Keratinocyte (primary cell): ENCODE measurements at regions not wholly inside any gene's neighbourhood (a gene's known extent, or its start where the extent isn't known, plus 50 kb on each side); places are given as distances from the start of the nearest gene placed in this dataset.

Experiments
- DNase-seq: peaks from one replicate; pipeline ENCODE4 v3.0.0-alpha.2; 2011; ENCODE audit warnings: low read depth, missing footprints, low spot score
- FAIRE-seq: peaks from 2 replicates; lab custom pipeline; 2011; peaks lifted over from hg19 to GRCh38; lab: Jason Lieb, UNC
- H2AFZ ChIP-seq: 2 replicates; pipeline ENCODE4 v1.6.0; 2012; ENCODE audit warnings: low read length, control low read depth, inconsistent platforms; ENCODE audit not compliant: control insufficient read depth
- H3K27ac ChIP-seq: 2 replicates; pipeline ENCODE4 v1.5.1; 2011; ENCODE audit warnings: low read length; ENCODE audit not compliant: control insufficient read depth, insufficient read depth
- H3K27me3 ChIP-seq: 3 replicates; pipeline ENCODE4 v1.6.0; 2011; ENCODE audit warnings: low read length; ENCODE audit not compliant: control insufficient read depth, insufficient read depth; ENCODE audit errors: extremely low read depth
- H3K36me3 ChIP-seq, 2 experiments: 2 replicates in 1 of 2; 3 replicates in 1 of 2; pipeline ENCODE4 v1.5.1; 2011; ENCODE audit warnings: low read length in 2 of 2, mild to moderate bottlenecking in 1 of 2; ENCODE audit not compliant: control insufficient read depth in 2 of 2, insufficient read depth in 2 of 2; ENCODE audit errors: extremely low read depth in 1 of 2
- H3K4me1 ChIP-seq: 3 replicates; pipeline ENCODE4 v1.5.1; 2011; ENCODE audit warnings: low read length; ENCODE audit not compliant: control insufficient read depth, insufficient read depth; ENCODE audit errors: extremely low read depth
- H3K4me2 ChIP-seq: 3 replicates; pipeline ENCODE4 v1.6.0; 2011; ENCODE audit warnings: low read depth, low read length; ENCODE audit not compliant: control insufficient read depth, insufficient read depth; ENCODE audit errors: extremely low read depth
- H3K4me3 ChIP-seq, 3 experiments: fragments of 200-600 bp in 1 of 3; sonication (generic) in 1 of 3; 2 replicates in 2 of 3; 3 replicates in 1 of 3; pipeline ENCODE4 v1.5.1; 2011 to 2016; ENCODE audit warnings: low read length in 3 of 3, mild to moderate bottlenecking in 3 of 3, control low read depth in 2 of 3, inconsistent platforms in 1 of 3, low read depth in 1 of 3, mixed read lengths in 1 of 3, mixed run types in 1 of 3, moderate library complexity in 1 of 3; ENCODE audit not compliant: control insufficient read depth in 2 of 3, insufficient read depth in 2 of 3; ENCODE audit errors: extremely low read depth in 1 of 3
- H3K79me2 ChIP-seq: 2 replicates; pipeline ENCODE4 v1.6.0; 2012; ENCODE audit warnings: low read length; ENCODE audit not compliant: control insufficient read depth, insufficient read depth
- H3K9ac ChIP-seq: 3 replicates; pipeline ENCODE4 v1.6.0; 2011; ENCODE audit warnings: low read length; ENCODE audit not compliant: control insufficient read depth, insufficient read depth; ENCODE audit errors: extremely low read depth
- H3K9me1 ChIP-seq: 3 replicates; pipeline ENCODE4 v1.6.0; 2011; ENCODE audit warnings: low read length; ENCODE audit not compliant: control insufficient read depth, insufficient read depth; ENCODE audit errors: extremely low read depth
- H3K9me3 ChIP-seq: 2 replicates; pipeline ENCODE4 v1.5.1; 2012; ENCODE audit warnings: low read depth, low read length; ENCODE audit not compliant: control insufficient read depth
- H4K20me1 ChIP-seq: 3 replicates; pipeline ENCODE4 v1.6.0; 2011; ENCODE audit warnings: low read length; ENCODE audit not compliant: control insufficient read depth, insufficient read depth; ENCODE audit errors: extremely low read depth
- EZH2 ChIP-seq: IDR thresholded peaks from one replicate; pipeline ENCODE4 v1.6.1; 2012; ENCODE audit warnings: inconsistent platforms, mild to moderate bottlenecking, low read length, moderate library complexity
- dilution Hi-C: fragments of 300-500 bp; cut with MboI; formaldehyde crosslinking; loops from one replicate; pipeline ENCODE4 v1.7.0; 2020; ENCODE audit warnings: low sequenced_read_pairs; ENCODE audit not compliant: extremely low pct_ligation_motif_present
- TF ChIP-seq, protein P1 (sequence below), 3 experiments: IDR thresholded peaks in 1 of 3; conservative IDR thresholded peaks in 1 of 3; optimal IDR thresholded peaks in 1 of 3; 2 replicates in 2 of 3; 3 replicates in 1 of 3; pipeline versions ENCODE3 to v1.5.1; 2011; ENCODE audit warnings: low read length in 3 of 3, mild to moderate bottlenecking in 3 of 3, moderate library complexity in 2 of 3, control low read depth in 1 of 3, inconsistent platforms in 1 of 3; ENCODE audit not compliant: insufficient read depth in 2 of 3; ENCODE audit errors: extremely low read depth in 1 of 3

DNA sequence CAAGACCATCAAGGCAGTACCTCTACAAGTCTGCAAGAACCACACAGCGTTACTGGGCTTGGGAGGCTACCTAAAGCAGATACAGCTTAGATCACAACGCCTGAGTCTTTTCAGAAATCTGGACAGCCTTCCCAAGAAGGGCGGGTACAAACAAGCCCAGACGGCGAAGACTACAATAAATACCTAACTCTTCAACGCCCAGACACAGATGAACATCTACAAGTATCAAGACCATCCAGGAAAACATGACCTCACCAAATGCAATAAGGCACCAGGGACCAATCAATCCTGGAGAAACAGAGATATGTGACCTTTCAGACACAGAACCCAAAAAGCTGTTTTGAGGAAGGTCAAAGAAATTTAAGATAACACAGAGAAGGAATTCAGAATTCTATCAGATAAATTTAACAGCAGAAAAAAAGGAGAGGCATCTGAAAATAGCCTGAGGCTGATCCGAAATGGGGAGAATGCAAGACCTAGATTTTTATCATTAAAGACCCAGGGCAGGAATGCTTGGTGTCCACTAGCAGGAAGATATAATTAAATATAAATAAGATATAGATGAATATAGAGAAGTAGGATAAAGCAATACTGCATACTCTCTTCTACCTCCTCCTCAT lies 131.7 kb upstream of the COL21A1 start:
- Histone ChIP-seq H3K9me1 (no peaks in the 10 kb centered on the region), H4K20me1 (no peaks in the 10 kb centered on the region), H3K36me3 (no peaks in the 10 kb centered on the region), H3K9ac (no peak overlapping the region), H3K27ac (no peak overlapping the region), H3K27me3 (no peaks in the 10 kb centered on the region), H3K9me3 (no peaks in the 10 kb centered on the region), H2AFZ (peak overlapping the region; percentile 4), H3K4me2 (peak overlapping the region; percentile 52), H3K4me3 (no peak overlapping the region), H3K4me1 (peaks cover 25% of the 10 kb centered on the region), H3K79me2 (no peaks in the 10 kb centered on the region)
- DNase-seq (peak; percentile 58), FAIRE-seq (peak; percentile 82)
- dilution Hi-C loops = no loop called here
- TF ChIP-seq EZH2 = no peak
- TF ChIP-seq, protein P1, sequence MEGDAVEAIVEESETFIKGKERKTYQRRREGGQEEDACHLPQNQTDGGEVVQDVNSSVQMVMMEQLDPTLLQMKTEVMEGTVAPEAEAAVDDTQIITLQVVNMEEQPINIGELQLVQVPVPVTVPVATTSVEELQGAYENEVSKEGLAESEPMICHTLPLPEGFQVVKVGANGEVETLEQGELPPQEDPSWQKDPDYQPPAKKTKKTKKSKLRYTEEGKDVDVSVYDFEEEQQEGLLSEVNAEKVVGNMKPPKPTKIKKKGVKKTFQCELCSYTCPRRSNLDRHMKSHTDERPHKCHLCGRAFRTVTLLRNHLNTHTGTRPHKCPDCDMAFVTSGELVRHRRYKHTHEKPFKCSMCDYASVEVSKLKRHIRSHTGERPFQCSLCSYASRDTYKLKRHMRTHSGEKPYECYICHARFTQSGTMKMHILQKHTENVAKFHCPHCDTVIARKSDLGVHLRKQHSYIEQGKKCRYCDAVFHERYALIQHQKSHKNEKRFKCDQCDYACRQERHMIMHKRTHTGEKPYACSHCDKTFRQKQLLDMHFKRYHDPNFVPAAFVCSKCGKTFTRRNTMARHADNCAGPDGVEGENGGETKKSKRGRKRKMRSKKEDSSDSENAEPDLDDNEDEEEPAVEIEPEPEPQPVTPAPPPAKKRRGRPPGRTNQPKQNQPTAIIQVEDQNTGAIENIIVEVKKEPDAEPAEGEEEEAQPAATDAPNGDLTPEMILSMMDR (optimal IDR thresholded peaks at IDR 0.05 in 1 of 3, IDR thresholded peaks at IDR 0.05 in 1 of 3, conservative IDR thresholded peaks at IDR 0.05 in 1 of 3; ENCODE audit: extremely low read depth in 1 of 3, insufficient read depth in 2 of 3, low read length in 3 of 3) = no peak

DNA sequence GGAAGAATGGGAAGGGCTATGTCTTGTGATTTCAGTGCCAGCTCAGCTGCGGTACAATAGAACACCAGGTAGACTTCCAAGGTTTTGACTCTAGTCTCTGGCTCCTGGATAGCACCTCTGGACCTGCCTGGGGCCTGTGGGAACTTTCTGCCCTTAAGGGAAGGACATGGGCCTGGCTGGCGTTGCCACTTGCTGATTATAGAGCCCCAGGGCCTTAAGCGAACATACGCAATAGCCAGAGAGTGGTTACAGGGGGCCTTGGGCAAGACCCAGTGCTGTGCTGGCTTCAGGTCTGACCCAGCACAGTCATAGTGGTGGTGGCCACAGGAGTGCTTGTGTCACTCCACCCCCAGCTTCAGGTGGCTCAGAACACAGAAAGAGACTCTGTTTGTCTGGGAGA lies 131.1 kb upstream of the COL21A1 start:
- FAIRE-seq (no peak), DNase-seq (no peak)
- H3K9me1 ChIP-seq = no peaks in the 10 kb centered on the region
- dilution Hi-C loops = no loop called here
- peak overlapping the region; percentile 52 for H3K4me2 ChIP-seq
- H3K4me1 ChIP-seq = peaks cover 25% of the 10 kb centered on the region
- no peaks in the 10 kb centered on the region for H3K79me2 ChIP-seq
- H4K20me1 ChIP-seq = no peaks in the 10 kb centered on the region
- no peaks in the 10 kb centered on the region for H3K27me3 ChIP-seq
- H3K36me3 ChIP-seq = no peaks in the 10 kb centered on the region
- no peak overlapping the region for H2AFZ ChIP-seq
- no peaks in the 10 kb centered on the region for H3K9me3 ChIP-seq
- TF ChIP-seq, protein P1 (optimal IDR thresholded peaks at IDR 0.05 in 1 of 3, IDR thresholded peaks at IDR 0.05 in 1 of 3, conservative IDR thresholded peaks at IDR 0.05 in 1 of 3; ENCODE audit: extremely low read depth in 1 of 3, insufficient read depth in 2 of 3, low read length in 3 of 3) = no peak
- no peak for TF ChIP-seq EZH2
- no peak overlapping the region for H3K27ac ChIP-seq
- H3K4me3 ChIP-seq = no peak overlapping the region
- H3K9ac ChIP-seq = no peak overlapping the region
